ENCODE measurements at regions not wholly inside any gene's neighbourhood (a gene's known extent, or its start where the extent isn't known, plus 50 kb on each side); places are given as distances from the start of the nearest gene placed in this dataset.
"Not testable (repeated sequence)": the region's sequence is repeated elsewhere in the genome, so short reads cannot be mapped to it uniquely, and the experiment has no call there.

GRCh38 chr6:28794175-28795002, 129.4 kb downstream of the TRIM27 start:
- H3K4me3 ChIP-seq (ENCODE audit: insufficient read depth, low read depth, low read length, poor library complexity, severe bottlenecking): no peak overlapping the region
- peaks cover 45% of the 10 kb centered on the region for H3K27me3 ChIP-seq (replicated peaks; ENCODE audit: control insufficient read depth, insufficient read depth, low read length, poor library complexity, severe bottlenecking)
- H3K27ac ChIP-seq (ENCODE audit: insufficient read depth, low read length, poor library complexity, severe bottlenecking): no peak overlapping the region
- no peaks in the 10 kb centered on the region for H3K9me3 ChIP-seq (ENCODE audit: control insufficient read depth, low read length)
- H3K36me3 ChIP-seq (ENCODE audit: control insufficient read depth, insufficient read depth, low read length): no peaks in the 10 kb centered on the region
- DNase-seq: no peak
- no peaks in the 10 kb centered on the region for H3K4me1 ChIP-seq (ENCODE audit: control insufficient read depth, insufficient read depth, low read length, poor library complexity, severe bottlenecking)

GRCh38 chr6:28800647-28801046, 123.1 kb downstream of the TRIM27 start:
- H3K4me3 ChIP-seq (ENCODE audit: insufficient read depth, low read depth, low read length, poor library complexity, severe bottlenecking); H3K27ac ChIP-seq (ENCODE audit: insufficient read depth, low read length, poor library complexity, severe bottlenecking); DNase-seq; H3K4me1 ChIP-seq (ENCODE audit: control insufficient read depth, insufficient read depth, low read length, poor library complexity, severe bottlenecking); H3K9me3 ChIP-seq (ENCODE audit: control insufficient read depth, low read length); H3K36me3 ChIP-seq (ENCODE audit: control insufficient read depth, insufficient read depth, low read length); H3K27me3 ChIP-seq (replicated peaks; ENCODE audit: control insufficient read depth, insufficient read depth, low read length, poor library complexity, severe bottlenecking): not testable (repeated sequence)

DNA sequence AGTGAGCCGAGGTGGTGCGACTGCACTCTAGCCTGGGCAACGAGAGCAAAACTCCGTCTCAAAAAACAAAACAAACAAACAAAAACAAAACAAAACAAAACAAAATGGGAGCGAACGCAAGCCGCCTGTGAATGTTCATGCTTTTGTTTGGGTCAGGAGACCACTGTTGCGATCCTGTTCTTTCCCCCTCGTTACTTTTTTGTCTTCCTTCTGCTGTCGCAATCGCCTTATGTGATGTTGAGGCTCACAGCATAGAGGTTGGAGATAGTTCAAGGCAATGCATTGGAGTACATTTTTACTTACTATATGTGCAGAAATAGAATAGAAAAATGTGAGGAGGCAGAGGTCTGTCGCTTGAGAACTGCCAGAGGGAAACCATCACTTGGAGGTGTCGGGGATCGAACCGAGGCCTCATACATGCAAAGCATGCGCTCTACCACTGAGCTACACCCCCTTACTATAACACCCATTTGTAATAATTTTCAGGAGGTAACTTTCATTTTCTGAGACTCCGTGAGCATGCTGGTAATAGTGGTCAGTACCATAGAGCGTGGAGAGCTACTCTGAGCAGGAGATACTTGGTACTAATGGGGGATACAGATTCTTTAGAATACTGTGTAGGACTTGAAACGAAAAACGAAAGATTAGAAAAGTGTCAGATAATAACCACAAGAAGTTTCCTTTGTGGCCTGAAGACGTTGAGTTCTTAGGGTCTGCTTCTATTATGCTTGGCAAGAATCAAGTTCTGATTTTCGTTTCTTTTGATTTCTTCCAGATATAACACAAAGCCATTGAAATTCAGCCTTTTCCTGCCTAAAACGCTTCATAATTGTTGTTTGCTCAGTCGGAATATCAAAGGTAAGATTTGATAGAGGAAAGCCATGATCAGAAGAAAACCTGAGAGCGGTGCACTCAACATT, 121.1 kb downstream of the TRIM27 start:
- Histone ChIP-seq H3K27ac (ENCODE audit: insufficient read depth, low read length, poor library complexity, severe bottlenecking) (no peak overlapping the region), H3K4me3 (ENCODE audit: insufficient read depth, low read depth, low read length, poor library complexity, severe bottlenecking) (no peak overlapping the region), H3K4me1 (ENCODE audit: control insufficient read depth, insufficient read depth, low read length, poor library complexity, severe bottlenecking) (no peaks in the 10 kb centered on the region), H3K27me3 (replicated peaks; ENCODE audit: control insufficient read depth, insufficient read depth, low read length, poor library complexity, severe bottlenecking) (peaks cover 10% of the 10 kb centered on the region), H3K9me3 (ENCODE audit: control insufficient read depth, low read length) (no peaks in the 10 kb centered on the region), H3K36me3 (ENCODE audit: control insufficient read depth, insufficient read depth, low read length) (no peaks in the 10 kb centered on the region)
- no peak for DNase-seq

DNA sequence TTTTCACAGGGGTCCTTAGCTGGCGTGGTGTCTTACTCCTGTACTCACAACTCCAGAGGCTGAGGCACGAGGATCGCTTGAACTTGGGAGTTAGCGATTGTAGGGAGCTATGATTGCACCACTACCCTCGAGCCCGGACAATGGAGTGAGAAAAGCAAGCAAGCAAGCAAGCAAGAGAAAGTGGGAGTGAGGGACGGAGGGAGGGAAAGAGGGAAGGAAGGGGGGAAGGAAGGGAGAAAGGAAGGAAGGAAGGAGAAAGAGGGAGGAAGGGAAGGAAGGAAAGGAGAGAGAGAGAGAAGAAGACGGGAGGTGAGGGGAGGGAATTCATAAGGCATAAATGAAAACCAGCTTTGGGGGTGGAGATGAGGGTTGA, 120.5 kb downstream of the TRIM27 start:
- Histone ChIP-seq H3K4me3 (ENCODE audit: insufficient read depth, low read depth, low read length, poor library complexity, severe bottlenecking) (no peak overlapping the region), H3K4me1 (ENCODE audit: control insufficient read depth, insufficient read depth, low read length, poor library complexity, severe bottlenecking) (no peaks in the 10 kb centered on the region), H3K27ac (ENCODE audit: insufficient read depth, low read length, poor library complexity, severe bottlenecking) (no peak overlapping the region), H3K9me3 (ENCODE audit: control insufficient read depth, low read length) (no peaks in the 10 kb centered on the region), H3K27me3 (replicated peaks; ENCODE audit: control insufficient read depth, insufficient read depth, low read length, poor library complexity, severe bottlenecking) (peaks cover 10% of the 10 kb centered on the region), H3K36me3 (ENCODE audit: control insufficient read depth, insufficient read depth, low read length) (no peaks in the 10 kb centered on the region)
- no peak for DNase-seq

- no peak overlapping the region for H3K27ac ChIP-seq (ENCODE audit: insufficient read depth, low read length, poor library complexity, severe bottlenecking)
- H3K4me1 ChIP-seq (ENCODE audit: control insufficient read depth, insufficient read depth, low read length, poor library complexity, severe bottlenecking): no peaks in the 10 kb centered on the region
- H3K4me3 ChIP-seq (ENCODE audit: insufficient read depth, low read depth, low read length, poor library complexity, severe bottlenecking): no peak overlapping the region
- no peak for DNase-seq
- H3K9me3 ChIP-seq (ENCODE audit: control insufficient read depth, low read length): no peaks in the 10 kb centered on the region
- H3K27me3 ChIP-seq (replicated peaks; ENCODE audit: control insufficient read depth, insufficient read depth, low read length, poor library complexity, severe bottlenecking): peaks cover 40% of the 10 kb centered on the region
- H3K36me3 ChIP-seq (ENCODE audit: control insufficient read depth, insufficient read depth, low read length): no peaks in the 10 kb centered on the region
These were observed 116.0 kb downstream of the TRIM27 start for GRCh38 chr6:28807682-28808280.

- peaks cover 46% of the 10 kb centered on the region for H3K27me3 ChIP-seq (replicated peaks; ENCODE audit: control insufficient read depth, insufficient read depth, low read length, poor library complexity, severe bottlenecking)
These were observed 115.4 kb downstream of the TRIM27 start for GRCh38 chr6:28808383-28808782.

DNA sequence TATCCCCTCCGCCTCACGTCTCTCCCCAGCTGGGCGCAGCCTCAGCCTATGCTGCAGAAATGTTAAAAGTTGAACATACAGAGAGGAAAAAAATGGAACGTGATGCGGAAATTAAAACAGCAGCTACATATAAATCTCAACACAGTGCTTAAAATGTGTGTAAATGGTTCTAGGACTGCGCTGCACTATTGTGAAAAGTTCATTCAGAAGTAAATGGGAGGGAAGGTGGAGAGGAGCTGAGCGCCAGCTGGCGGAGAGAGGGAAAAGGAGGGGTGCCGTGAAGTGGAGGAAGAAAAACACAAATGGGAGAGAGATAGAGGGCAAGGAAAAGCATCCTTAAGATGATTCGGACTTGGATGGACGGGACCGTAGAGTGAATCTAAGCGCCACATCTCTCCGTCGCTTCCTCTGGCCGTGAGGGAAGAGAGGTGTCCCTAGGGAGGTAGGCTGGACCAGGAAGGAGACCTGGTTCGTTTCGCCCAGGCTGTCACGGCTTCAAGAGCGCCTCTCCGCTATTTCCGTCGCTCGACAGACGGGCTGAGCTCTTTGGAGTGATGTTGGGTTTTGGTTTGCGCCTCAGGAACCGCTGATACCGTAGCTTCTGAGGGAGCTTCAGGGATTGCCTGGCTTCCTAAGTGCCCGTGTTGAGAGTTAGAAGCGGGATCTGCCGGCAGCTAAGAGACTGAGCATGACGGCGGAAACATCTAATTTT, 113.7 kb downstream of the TRIM27 start:
- Histone ChIP-seq H3K4me1 (ENCODE audit: control insufficient read depth, insufficient read depth, low read length, poor library complexity, severe bottlenecking) (no peaks in the 10 kb centered on the region), H3K36me3 (ENCODE audit: control insufficient read depth, insufficient read depth, low read length) (no peaks in the 10 kb centered on the region), H3K27me3 (replicated peaks; ENCODE audit: control insufficient read depth, insufficient read depth, low read length, poor library complexity, severe bottlenecking) (peaks cover 63% of the 10 kb centered on the region), H3K27ac (ENCODE audit: insufficient read depth, low read length, poor library complexity, severe bottlenecking) (no peak overlapping the region), H3K4me3 (ENCODE audit: insufficient read depth, low read depth, low read length, poor library complexity, severe bottlenecking) (no peak overlapping the region), H3K9me3 (ENCODE audit: control insufficient read depth, low read length) (no peaks in the 10 kb centered on the region)
- DNase-seq: no peak

More at GRCh38 chr6:28808383-28808782, 115.4 kb downstream of the TRIM27 start:
- Histone ChIP-seq H3K27ac (ENCODE audit: insufficient read depth, low read length, poor library complexity, severe bottlenecking) (no peak overlapping the region), H3K4me3 (ENCODE audit: insufficient read depth, low read depth, low read length, poor library complexity, severe bottlenecking) (no peak overlapping the region), H3K4me1 (ENCODE audit: control insufficient read depth, insufficient read depth, low read length, poor library complexity, severe bottlenecking) (no peaks in the 10 kb centered on the region), H3K36me3 (ENCODE audit: control insufficient read depth, insufficient read depth, low read length) (no peaks in the 10 kb centered on the region), H3K9me3 (ENCODE audit: control insufficient read depth, low read length) (no peaks in the 10 kb centered on the region)
- DNase-seq: no peak

- Histone ChIP-seq H3K36me3 (ENCODE audit: control insufficient read depth, insufficient read depth, low read length) (no peaks in the 10 kb centered on the region), H3K27me3 (replicated peaks; ENCODE audit: control insufficient read depth, insufficient read depth, low read length, poor library complexity, severe bottlenecking) (peaks cover 66% of the 10 kb centered on the region), H3K4me3 (ENCODE audit: insufficient read depth, low read depth, low read length, poor library complexity, severe bottlenecking) (no peak overlapping the region), H3K27ac (ENCODE audit: insufficient read depth, low read length, poor library complexity, severe bottlenecking) (no peak overlapping the region), H3K4me1 (ENCODE audit: control insufficient read depth, insufficient read depth, low read length, poor library complexity, severe bottlenecking) (no peaks in the 10 kb centered on the region), H3K9me3 (ENCODE audit: control insufficient read depth, low read length) (no peaks in the 10 kb centered on the region)
- no peak for DNase-seq
These were observed 113.1 kb downstream of the TRIM27 start for GRCh38 chr6:28810659-28811053.

- Histone ChIP-seq H3K27me3 (replicated peaks; ENCODE audit: control insufficient read depth, insufficient read depth, low read length, poor library complexity, severe bottlenecking) (peaks cover 65% of the 10 kb centered on the region), H3K9me3 (ENCODE audit: control insufficient read depth, low read length) (no peaks in the 10 kb centered on the region), H3K36me3 (ENCODE audit: control insufficient read depth, insufficient read depth, low read length) (no peaks in the 10 kb centered on the region), H3K27ac (ENCODE audit: insufficient read depth, low read length, poor library complexity, severe bottlenecking) (no peak overlapping the region), H3K4me3 (ENCODE audit: insufficient read depth, low read depth, low read length, poor library complexity, severe bottlenecking) (no peak overlapping the region), H3K4me1 (ENCODE audit: control insufficient read depth, insufficient read depth, low read length, poor library complexity, severe bottlenecking) (no peaks in the 10 kb centered on the region)
- DNase-seq: no peak
These were observed 111.9 kb downstream of the TRIM27 start for GRCh38 chr6:28811873-28812272.

Data from effector memory CD4-positive, alpha-beta T cell (primary cell).